Neural crest cell (in vitro differentiated cells): ENCODE measurements at regions not wholly inside any gene's neighbourhood (a gene's known extent, or its start where the extent isn't known, plus 50 kb on each side); places are given as distances from the start of the nearest gene placed in this dataset.

ENCODE experiments used
- DNase-seq: peaks from one replicate; pipeline ENCODE4 v3.0.0; 2021; ENCODE audit warnings: low read depth, mixed read lengths, low spot score
- H3K27ac Mint-ChIP-seq: one replicate; pipeline ENCODE4 v1.8.0; 2021; ENCODE audit warnings: mild to moderate bottlenecking, mixed read lengths; ENCODE audit not compliant: unreplicated experiment
- H3K27me3 Mint-ChIP-seq: 2 replicates; pipeline ENCODE4 v1.8.0; 2021; ENCODE audit warnings: low read depth, mild to moderate bottlenecking, mixed read lengths
- H3K36me3 Mint-ChIP-seq: 2 replicates; pipeline ENCODE4 v1.8.0; 2021; ENCODE audit warnings: low read depth, mild to moderate bottlenecking, mixed read lengths
- H3K4me1 Mint-ChIP-seq: 2 replicates; pipeline ENCODE4 v1.8.0; 2021; ENCODE audit warnings: mixed read lengths
- H3K4me3 Mint-ChIP-seq: one replicate; pipeline ENCODE4 v1.8.0; 2021; ENCODE audit warnings: mild to moderate bottlenecking, mixed read lengths
- H3K9me3 Mint-ChIP-seq: 2 replicates; pipeline ENCODE4 v1.8.0; 2021; ENCODE audit warnings: mixed read lengths
- CTCF ChIP-seq: fragments of 200-600 bp; sonication (generic); conservative IDR thresholded peaks from 2 replicates; pipeline ENCODE4 v1.5.0; 2021; ENCODE audit warnings: antibody characterized with exemption, mild to moderate bottlenecking

GRCh38 chr3:157920822-157921700 lies 185.2 kb downstream of the SHOX2 start:
- TF ChIP-seq CTCF, result no peak
- DNase-seq, result no peak
- Mint-ChIP-seq H3K9me3 (peaks cover 6% of the 10 kb centered on the region), H3K4me1 (peaks cover 5% of the 10 kb centered on the region), H3K27me3 (peaks cover 2% of the 10 kb centered on the region), H3K36me3 (no peaks in the 10 kb centered on the region), H3K4me3 (no peak overlapping the region), H3K27ac (no peak overlapping the region)

- Mint-ChIP-seq H3K36me3 (no peaks in the 10 kb centered on the region), H3K27me3 (peaks cover 2% of the 10 kb centered on the region), H3K27ac (no peak overlapping the region), H3K4me3 (no peak overlapping the region), H3K4me1 (peaks cover 5% of the 10 kb centered on the region), H3K9me3 (no peaks in the 10 kb centered on the region)
- no peak for TF ChIP-seq CTCF
- DNase-seq, result no peak
Observed at GRCh38 chr3:157919319-157919887, 186.8 kb downstream of the SHOX2 start.

- H3K27me3 Mint-ChIP-seq, result no peaks in the 10 kb centered on the region
- no peaks in the 10 kb centered on the region for H3K36me3 Mint-ChIP-seq
- no peaks in the 10 kb centered on the region for H3K9me3 Mint-ChIP-seq
- no peak for DNase-seq
- no peak overlapping the region for H3K27ac Mint-ChIP-seq
- H3K4me1 Mint-ChIP-seq, result peaks cover 5% of the 10 kb centered on the region
- H3K4me3 Mint-ChIP-seq, result no peak overlapping the region
- TF ChIP-seq CTCF, result no peak
Observed at GRCh38 chr3:157918402-157918801, 187.8 kb downstream of the SHOX2 start.

- no peak for TF ChIP-seq CTCF
- H3K27me3 Mint-ChIP-seq, result no peaks in the 10 kb centered on the region
- H3K36me3 Mint-ChIP-seq, result no peaks in the 10 kb centered on the region
- DNase-seq, result no peak
- no peak overlapping the region for H3K4me3 Mint-ChIP-seq
- H3K9me3 Mint-ChIP-seq, result no peaks in the 10 kb centered on the region
- peaks cover 5% of the 10 kb centered on the region for H3K4me1 Mint-ChIP-seq
- H3K27ac Mint-ChIP-seq, result no peak overlapping the region
Observed at GRCh38 chr3:157916672-157917071, 189.5 kb downstream of the SHOX2 start.

- no peak for DNase-seq
- Mint-ChIP-seq H3K27ac (no peak overlapping the region), H3K27me3 (no peaks in the 10 kb centered on the region)
Observed at GRCh38 chr3:157914882-157915281, 191.3 kb downstream of the SHOX2 start.

More at GRCh38 chr3:157914882-157915281, 191.3 kb downstream of the SHOX2 start:
- Mint-ChIP-seq H3K36me3 (no peaks in the 10 kb centered on the region), H3K9me3 (no peaks in the 10 kb centered on the region), H3K4me3 (no peak overlapping the region), H3K4me1 (no peaks in the 10 kb centered on the region)
- no peak for TF ChIP-seq CTCF
